ENCODE measurements at regions not wholly inside any gene's neighbourhood (a gene's known extent, or its start where the extent isn't known, plus 50 kb on each side); places are given as distances from the start of the nearest gene placed in this dataset.

GRCh38 chr15:49751191-49751590 is 130.3 kb downstream of the DTWD1 start:
- no peak overlapping the region for H3K27ac ChIP-seq
- no peaks in the 10 kb centered on the region for H3K9me3 ChIP-seq
- intact Hi-C loops (cut with DNase I): no loop called here
- no peaks in the 10 kb centered on the region for H3K27me3 ChIP-seq
- no peaks in the 10 kb centered on the region for H3K36me3 ChIP-seq
- H3K4me1 ChIP-seq (ENCODE audit: insufficient read depth): no peaks in the 10 kb centered on the region
- no peak for DNase-seq
- 47 to 74% (median 48%) methylated on average over 3 of the region's 3 CpGs for WGBS, 3 donors
- TF ChIP-seq EP300 (IDR thresholded peaks at IDR 0.05) (no peak), CTCF (IDR thresholded peaks at IDR 0.05) (no peak), POLR2A (IDR thresholded peaks at IDR 0.05) (no peak)
- no peak overlapping the region for H3K4me3 ChIP-seq

GRCh38 chr15:49751751-49752150 is 130.9 kb downstream of the DTWD1 start:
- Histone ChIP-seq H3K27me3 (no peaks in the 10 kb centered on the region), H3K4me3 (no peak overlapping the region), H3K36me3 (no peaks in the 10 kb centered on the region), H3K9me3 (no peaks in the 10 kb centered on the region), H3K4me1 (ENCODE audit: insufficient read depth) (no peaks in the 10 kb centered on the region), H3K27ac (no peak overlapping the region)
- TF ChIP-seq POLR2A (IDR thresholded peaks at IDR 0.05) (no peak), EP300 (IDR thresholded peaks at IDR 0.05) (no peak), CTCF (IDR thresholded peaks at IDR 0.05) (no peak)
- intact Hi-C loops (cut with DNase I): no loop called here
- no peak for DNase-seq
- 76 to 81% (median 78%) methylated on average over 3 of the region's 3 CpGs for WGBS, 3 donors

- Histone ChIP-seq H3K4me1 (ENCODE audit: insufficient read depth) (no peaks in the 10 kb centered on the region), H3K27me3 (no peaks in the 10 kb centered on the region), H3K27ac (no peak overlapping the region), H3K4me3 (no peak overlapping the region), H3K9me3 (no peaks in the 10 kb centered on the region), H3K36me3 (no peaks in the 10 kb centered on the region)
- intact Hi-C loops (cut with DNase I): no loop called here
- no peak for TF ChIP-seq POLR2A (IDR thresholded peaks at IDR 0.05)
- no peak for TF ChIP-seq CTCF (IDR thresholded peaks at IDR 0.05)
- TF ChIP-seq EP300 (IDR thresholded peaks at IDR 0.05): no peak
- WGBS, 3 donors: 79 to 88% (median 84%) methylated on average over 2 of the region's 2 CpGs
- no peak for DNase-seq
Observed at GRCh38 chr15:49752517-49752916, 131.7 kb downstream of the DTWD1 start.

GRCh38 chr15:49758456-49758855 is 137.6 kb downstream of the DTWD1 start:
- WGBS, 3 donors: 85 to 98% (median 93%) methylated on average over 1 of the region's 1 CpG
- H3K4me3 ChIP-seq: no peak overlapping the region
- H3K27ac ChIP-seq: no peak overlapping the region
- no peak for TF ChIP-seq CTCF (IDR thresholded peaks at IDR 0.05)
- no peak for TF ChIP-seq POLR2A (IDR thresholded peaks at IDR 0.05)
- TF ChIP-seq EP300 (IDR thresholded peaks at IDR 0.05): no peak
- intact Hi-C loops (cut with DNase I): no loop called here
- no peaks in the 10 kb centered on the region for H3K4me1 ChIP-seq (ENCODE audit: insufficient read depth)
- no peaks in the 10 kb centered on the region for H3K27me3 ChIP-seq
- DNase-seq: no peak
- H3K9me3 ChIP-seq: no peaks in the 10 kb centered on the region
- H3K36me3 ChIP-seq: no peaks in the 10 kb centered on the region

- H3K27ac ChIP-seq: no peak overlapping the region
- H3K4me3 ChIP-seq: no peak overlapping the region
- no peaks in the 10 kb centered on the region for H3K9me3 ChIP-seq
- no peaks in the 10 kb centered on the region for H3K4me1 ChIP-seq (ENCODE audit: insufficient read depth)
- H3K27me3 ChIP-seq: no peaks in the 10 kb centered on the region
- intact Hi-C loops (cut with DNase I): no loop called here
- no peak for DNase-seq
- TF ChIP-seq CTCF (IDR thresholded peaks at IDR 0.05) (no peak), EP300 (IDR thresholded peaks at IDR 0.05) (no peak), POLR2A (IDR thresholded peaks at IDR 0.05) (no peak)
- WGBS, 3 donors: 75 to 79% (median 78%) methylated on average over 2 of the region's 2 CpGs
- no peaks in the 10 kb centered on the region for H3K36me3 ChIP-seq
Observed at GRCh38 chr15:49758856-49759255, 138.0 kb downstream of the DTWD1 start.

All from ovary (tissue), 7 donors.